Neural cell (in vitro differentiated cells): ENCODE measurements at regions not wholly inside any gene's neighbourhood (a gene's known extent, or its start where the extent isn't known, plus 50 kb on each side); places are given as distances from the start of the nearest gene placed in this dataset.

Experiments
- H2AFZ ChIP-seq: fragments of 200-600, 300-800 bp; sonication (generic), shearing (Covaris generic); 2 replicates; pipeline ENCODE4 v1.6.0; 2014; ENCODE audit warnings: low read depth, mild to moderate bottlenecking, antibody characterized with exemption, low read length, moderate library complexity
- H3F3A ChIP-seq: fragments of 200-600 bp; shearing (Covaris generic); 2 replicates; pipeline ENCODE4 v1.6.1; 2016; ENCODE audit warnings: mild to moderate bottlenecking, moderate library complexity, mixed read lengths, antibody characterized with exemption, low read length; ENCODE audit not compliant: insufficient read depth, poor library complexity, severe bottlenecking
- H3K27ac ChIP-seq: fragments of 200-600, 300-800 bp; sonication (generic), shearing (Covaris generic); 2 replicates; pipeline ENCODE4 v1.5.1; 2014; ENCODE audit warnings: mild to moderate bottlenecking, low read length, moderate library complexity
- H3K27me3 ChIP-seq: fragments of 300-800, 200-600 bp; sonication (generic), shearing (Covaris generic); 2 replicates; pipeline ENCODE4 v1.6.0; 2014; ENCODE audit warnings: mild to moderate bottlenecking, low read depth, low read length, moderate library complexity; ENCODE audit not compliant: insufficient read depth
- H3K36me3 ChIP-seq: fragments of 300-800, 200-600 bp; sonication (generic), shearing (Covaris generic); 2 replicates; pipeline ENCODE4 v1.5.1; 2014; ENCODE audit warnings: mild to moderate bottlenecking, antibody characterized with exemption, low read length, moderate library complexity; ENCODE audit not compliant: insufficient read depth
- H3K4me2 ChIP-seq: fragments of 300-800, 200-600 bp; sonication (generic), shearing (Covaris generic); 2 replicates; pipeline ENCODE4 v1.6.0; 2014; ENCODE audit warnings: mild to moderate bottlenecking, low read length
- H3K4me3 ChIP-seq: fragments of 300-800, 200-600 bp; sonication (generic), shearing (Covaris generic); 2 replicates; pipeline ENCODE4 v1.5.1; 2014; ENCODE audit warnings: mild to moderate bottlenecking, low read length, moderate library complexity
- H3K79me2 ChIP-seq: fragments of 200-600 bp; shearing (Covaris generic); replicated peaks from 2 replicates; pipeline ENCODE4 v1.6.0; 2014; ENCODE audit warnings: mild to moderate bottlenecking, low read length, moderate library complexity; ENCODE audit not compliant: insufficient read depth
- H3K9ac ChIP-seq: fragments of 300-800, 200-600 bp; sonication (generic), shearing (Covaris generic); 2 replicates; pipeline ENCODE4 v1.6.1; 2016; ENCODE audit warnings: mild to moderate bottlenecking, low read length, mixed read lengths
- H3K9me2 ChIP-seq: fragments of 200-600 bp; shearing (Covaris generic); 2 replicates; pipeline ENCODE4 v1.6.1; 2016; ENCODE audit warnings: mild to moderate bottlenecking, low read length, mixed read lengths; ENCODE audit not compliant: insufficient read depth
- H3K9me3 ChIP-seq: fragments of 200-600, 300-800 bp; sonication (generic), shearing (Covaris generic); 2 replicates; pipeline ENCODE4 v1.6.1; 2016; ENCODE audit warnings: mild to moderate bottlenecking, mixed run types, low read length, moderate library complexity, mixed read lengths
- H4K20me1 ChIP-seq: fragments of 200-600 bp; shearing (Covaris generic); 2 replicates; pipeline ENCODE4 v1.6.1; 2016; ENCODE audit warnings: mild to moderate bottlenecking, mixed run types; ENCODE audit not compliant: insufficient read depth
- CTCF ChIP-seq: fragments of 450-650 bp; IDR thresholded peaks from 2 replicates; pipeline ENCODE4 v1.5.1; 2014; ENCODE audit warnings: antibody characterized with exemption, mild to moderate bottlenecking, moderate library complexity; ENCODE audit not compliant: poor library complexity, severe bottlenecking
- EP300 ChIP-seq: fragments of 450-650 bp; conservative IDR thresholded peaks from 2 replicates; pipeline ENCODE4 v1.6.1; 2014; ENCODE audit warnings: antibody characterized with exemption, mild to moderate bottlenecking, moderate library complexity; ENCODE audit not compliant: poor library complexity, severe bottlenecking
- EZH2 ChIP-seq: fragments of 200-600, 300-800 bp; shearing (Covaris generic), sonication (generic); IDR thresholded peaks from 2 replicates; pipeline ENCODE4 v1.6.1; 2014; ENCODE audit warnings: antibody characterized with exemption, low read length, borderline replicate concordance, mild to moderate bottlenecking; ENCODE audit not compliant: insufficient read depth, poor library complexity, severe bottlenecking
- MXI1 ChIP-seq: fragments of 450-650 bp; conservative IDR thresholded peaks from 2 replicates; pipeline ENCODE4 v1.6.1; 2014; ENCODE audit warnings: antibody characterized with exemption, mild to moderate bottlenecking; ENCODE audit not compliant: poor library complexity, severe bottlenecking
- POLR2AphosphoS5 ChIP-seq: IDR thresholded peaks from 2 replicates; pipeline ENCODE4 v1.6.1; 2012
- RAD21 ChIP-seq: fragments of 450-650 bp; conservative IDR thresholded peaks from 2 replicates; pipeline ENCODE4 v1.6.1; 2014; ENCODE audit warnings: antibody characterized with exemption, mild to moderate bottlenecking, moderate library complexity
- SMC3 ChIP-seq: fragments of 450-650 bp; conservative IDR thresholded peaks from 2 replicates; pipeline ENCODE4 v1.6.1; 2014; ENCODE audit warnings: antibody characterized with exemption, mild to moderate bottlenecking, moderate library complexity; ENCODE audit not compliant: poor library complexity
- TAF1 ChIP-seq: IDR thresholded peaks from 2 replicates; pipeline ENCODE4 v1.6.1; 2012; ENCODE audit warnings: low read depth
- TF ChIP-seq, protein P1 (sequence below): IDR thresholded peaks from 2 replicates; pipeline ENCODE4 v1.6.1; 2012; ENCODE audit warnings: borderline replicate concordance

- Histone ChIP-seq H2AFZ (no peak overlapping the region), H3F3A (no peaks in the 10 kb centered on the region)
Measured at GRCh38 chr18:7512348-7512747, 54.8 kb upstream of the PTPRM start.

GRCh38 chr18:7512990-7513389 is 54.1 kb upstream of the PTPRM start:
- Histone ChIP-seq H3K4me3 (no peak overlapping the region), H3K9me3 (no peaks in the 10 kb centered on the region), H3K4me2 (no peak overlapping the region), H4K20me1 (no peaks in the 10 kb centered on the region), H3K27ac (no peak overlapping the region), H3K9me2 (no peaks in the 10 kb centered on the region), H3K79me2 (no peaks in the 10 kb centered on the region), H3K36me3 (no peaks in the 10 kb centered on the region), H3K27me3 (no peaks in the 10 kb centered on the region), H3F3A (no peaks in the 10 kb centered on the region), H3K9ac (no peak overlapping the region), H2AFZ (no peak overlapping the region)
- no peak for TF ChIP-seq EP300
- TF ChIP-seq SMC3 = no peak
- TF ChIP-seq EZH2 = no peak
- TF ChIP-seq POLR2AphosphoS5 = no peak
- no peak for TF ChIP-seq MXI1

More at GRCh38 chr18:7512348-7512747, 54.8 kb upstream of the PTPRM start:
- H3K36me3 ChIP-seq = no peaks in the 10 kb centered on the region
- H3K9me3 ChIP-seq = no peaks in the 10 kb centered on the region
- no peaks in the 10 kb centered on the region for H4K20me1 ChIP-seq
- TF ChIP-seq EP300 (no peak), RAD21 (no peak)
- TF ChIP-seq, protein P1, sequence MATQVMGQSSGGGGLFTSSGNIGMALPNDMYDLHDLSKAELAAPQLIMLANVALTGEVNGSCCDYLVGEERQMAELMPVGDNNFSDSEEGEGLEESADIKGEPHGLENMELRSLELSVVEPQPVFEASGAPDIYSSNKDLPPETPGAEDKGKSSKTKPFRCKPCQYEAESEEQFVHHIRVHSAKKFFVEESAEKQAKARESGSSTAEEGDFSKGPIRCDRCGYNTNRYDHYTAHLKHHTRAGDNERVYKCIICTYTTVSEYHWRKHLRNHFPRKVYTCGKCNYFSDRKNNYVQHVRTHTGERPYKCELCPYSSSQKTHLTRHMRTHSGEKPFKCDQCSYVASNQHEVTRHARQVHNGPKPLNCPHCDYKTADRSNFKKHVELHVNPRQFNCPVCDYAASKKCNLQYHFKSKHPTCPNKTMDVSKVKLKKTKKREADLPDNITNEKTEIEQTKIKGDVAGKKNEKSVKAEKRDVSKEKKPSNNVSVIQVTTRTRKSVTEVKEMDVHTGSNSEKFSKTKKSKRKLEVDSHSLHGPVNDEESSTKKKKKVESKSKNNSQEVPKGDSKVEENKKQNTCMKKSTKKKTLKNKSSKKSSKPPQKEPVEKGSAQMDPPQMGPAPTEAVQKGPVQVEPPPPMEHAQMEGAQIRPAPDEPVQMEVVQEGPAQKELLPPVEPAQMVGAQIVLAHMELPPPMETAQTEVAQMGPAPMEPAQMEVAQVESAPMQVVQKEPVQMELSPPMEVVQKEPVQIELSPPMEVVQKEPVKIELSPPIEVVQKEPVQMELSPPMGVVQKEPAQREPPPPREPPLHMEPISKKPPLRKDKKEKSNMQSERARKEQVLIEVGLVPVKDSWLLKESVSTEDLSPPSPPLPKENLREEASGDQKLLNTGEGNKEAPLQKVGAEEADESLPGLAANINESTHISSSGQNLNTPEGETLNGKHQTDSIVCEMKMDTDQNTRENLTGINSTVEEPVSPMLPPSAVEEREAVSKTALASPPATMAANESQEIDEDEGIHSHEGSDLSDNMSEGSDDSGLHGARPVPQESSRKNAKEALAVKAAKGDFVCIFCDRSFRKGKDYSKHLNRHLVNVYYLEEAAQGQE = no peak
- H3K9me2 ChIP-seq = no peaks in the 10 kb centered on the region
- H3K4me2 ChIP-seq = no peak overlapping the region
- no peak overlapping the region for H3K27ac ChIP-seq
- H3K9ac ChIP-seq = no peak overlapping the region
- no peak overlapping the region for H3K4me3 ChIP-seq
- no peaks in the 10 kb centered on the region for H3K27me3 ChIP-seq
- no peaks in the 10 kb centered on the region for H3K79me2 ChIP-seq

GRCh38 chr18:7514796-7515440 is 52.2 kb upstream of the PTPRM start:
- H2AFZ ChIP-seq = no peak overlapping the region
- H3K79me2 ChIP-seq = no peaks in the 10 kb centered on the region
- H3K9me3 ChIP-seq = no peaks in the 10 kb centered on the region
- H3F3A ChIP-seq = no peaks in the 10 kb centered on the region
- TF ChIP-seq RAD21 = no peak
- no peak for TF ChIP-seq EZH2
- TF ChIP-seq POLR2AphosphoS5 = no peak
- no peak for TF ChIP-seq EP300
- no peak for TF ChIP-seq SMC3
- TF ChIP-seq MXI1 = no peak
- no peak for TF ChIP-seq CTCF
- TF ChIP-seq TAF1 = no peak
- TF ChIP-seq, protein P1 = no peak
- H3K4me3 ChIP-seq = no peak overlapping the region
- H3K27ac ChIP-seq = no peak overlapping the region
- no peaks in the 10 kb centered on the region for H3K9me2 ChIP-seq
- no peaks in the 10 kb centered on the region for H3K36me3 ChIP-seq
- H3K4me2 ChIP-seq = no peak overlapping the region
- H3K9ac ChIP-seq = no peak overlapping the region
- H4K20me1 ChIP-seq = no peaks in the 10 kb centered on the region
- H3K27me3 ChIP-seq = no peaks in the 10 kb centered on the region
